ENCODE measurements at regions not wholly inside any gene's neighbourhood (a gene's known extent, or its start where the extent isn't known, plus 50 kb on each side); places are given as distances from the start of the nearest gene placed in this dataset.

DNA sequence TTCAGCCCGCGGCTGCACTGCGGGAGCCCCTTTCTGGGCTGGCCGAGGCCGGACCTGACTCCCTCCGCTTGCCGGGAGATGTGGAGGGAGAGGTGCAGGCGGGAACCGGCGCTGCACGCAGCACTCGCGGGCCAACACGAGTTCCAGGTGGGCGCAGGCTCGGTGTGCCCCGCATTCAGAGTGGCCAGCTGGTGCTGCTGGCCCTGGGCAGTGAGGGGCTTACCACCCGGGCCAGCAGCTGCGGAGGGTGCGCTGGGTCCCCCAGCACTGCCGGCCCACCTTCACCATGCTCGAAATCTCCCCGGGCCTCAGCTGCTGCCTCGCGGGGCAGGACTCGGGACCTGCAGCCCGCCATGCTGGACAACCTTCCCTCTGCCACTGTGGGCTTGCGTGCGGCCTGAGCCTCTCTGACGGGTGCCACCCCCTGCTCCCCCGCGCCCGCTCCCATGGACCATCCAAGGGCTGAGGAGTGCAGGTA lies 733.5 kb upstream of the CCDC54 start:
- DNase-seq = no peak
- Histone ChIP-seq H3K4me3 (no peak overlapping the region), H3K36me3 (no peaks in the 10 kb centered on the region), H3K4me1 (no peaks in the 10 kb centered on the region), H3K27ac (no peak overlapping the region), H3K9me3 (no peaks in the 10 kb centered on the region), H3K27me3 (no peaks in the 10 kb centered on the region)
- no peak for TF ChIP-seq POLR2A (IDR thresholded peaks at IDR 0.05)
- TF ChIP-seq, protein P1, sequence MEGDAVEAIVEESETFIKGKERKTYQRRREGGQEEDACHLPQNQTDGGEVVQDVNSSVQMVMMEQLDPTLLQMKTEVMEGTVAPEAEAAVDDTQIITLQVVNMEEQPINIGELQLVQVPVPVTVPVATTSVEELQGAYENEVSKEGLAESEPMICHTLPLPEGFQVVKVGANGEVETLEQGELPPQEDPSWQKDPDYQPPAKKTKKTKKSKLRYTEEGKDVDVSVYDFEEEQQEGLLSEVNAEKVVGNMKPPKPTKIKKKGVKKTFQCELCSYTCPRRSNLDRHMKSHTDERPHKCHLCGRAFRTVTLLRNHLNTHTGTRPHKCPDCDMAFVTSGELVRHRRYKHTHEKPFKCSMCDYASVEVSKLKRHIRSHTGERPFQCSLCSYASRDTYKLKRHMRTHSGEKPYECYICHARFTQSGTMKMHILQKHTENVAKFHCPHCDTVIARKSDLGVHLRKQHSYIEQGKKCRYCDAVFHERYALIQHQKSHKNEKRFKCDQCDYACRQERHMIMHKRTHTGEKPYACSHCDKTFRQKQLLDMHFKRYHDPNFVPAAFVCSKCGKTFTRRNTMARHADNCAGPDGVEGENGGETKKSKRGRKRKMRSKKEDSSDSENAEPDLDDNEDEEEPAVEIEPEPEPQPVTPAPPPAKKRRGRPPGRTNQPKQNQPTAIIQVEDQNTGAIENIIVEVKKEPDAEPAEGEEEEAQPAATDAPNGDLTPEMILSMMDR (IDR thresholded peaks at IDR 0.05) = no peak

DNA sequence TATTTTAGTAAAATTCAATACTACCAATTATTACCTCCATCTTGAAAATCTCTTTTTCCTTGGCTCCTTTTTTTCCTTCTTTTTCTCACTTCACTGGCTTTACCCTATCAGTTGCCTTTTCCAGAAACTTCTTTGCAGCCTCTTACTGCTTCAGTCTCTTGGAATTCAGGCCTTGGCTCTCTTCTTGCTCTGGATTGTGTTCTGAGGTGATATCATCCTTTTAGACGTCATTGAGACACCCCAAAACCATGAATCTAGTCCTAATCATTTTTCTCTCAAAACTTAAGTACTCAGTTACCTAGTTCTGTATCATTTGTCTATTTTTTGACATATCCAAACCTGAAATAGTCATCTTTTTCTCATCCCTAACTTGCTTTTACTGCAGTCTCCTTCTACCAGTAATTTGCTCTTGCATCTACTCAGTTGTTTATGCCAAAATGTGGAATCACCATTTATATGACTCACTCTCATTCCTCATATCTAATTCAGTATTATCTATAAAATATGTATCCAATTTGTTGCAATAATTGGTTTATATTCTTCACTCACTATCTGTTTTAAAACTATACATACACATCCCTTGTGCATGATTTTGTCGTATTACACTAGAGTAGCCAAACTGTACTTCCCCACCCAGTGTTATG lies 703.2 kb upstream of the CCDC54 start:
- TF ChIP-seq, protein P1 (IDR thresholded peaks at IDR 0.05) = no peak
- TF ChIP-seq POLR2A (IDR thresholded peaks at IDR 0.05) = no peak
- Histone ChIP-seq H3K27ac (no peak overlapping the region), H3K36me3 (no peaks in the 10 kb centered on the region)

DNA sequence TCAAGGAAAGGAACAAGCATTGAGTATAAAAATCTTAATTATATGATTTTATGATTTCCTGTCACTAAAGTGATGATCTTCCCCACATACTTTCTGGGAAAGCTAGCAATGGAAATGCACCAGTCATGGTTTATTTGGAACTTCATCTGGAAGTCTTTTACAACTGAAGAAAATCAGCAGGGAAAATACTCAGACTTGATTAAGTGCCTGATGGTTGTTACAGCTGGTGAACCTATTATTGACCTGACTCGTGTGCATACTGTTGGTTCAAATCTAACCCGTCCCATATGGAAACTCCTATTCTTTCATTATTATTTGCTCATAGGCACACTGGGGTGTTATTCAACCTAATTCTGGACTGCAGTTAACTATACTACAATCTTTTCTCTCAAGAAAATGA lies 701.8 kb upstream of the CCDC54 start:
- H3K4me3 ChIP-seq = no peak overlapping the region
- H3K27ac ChIP-seq = no peak overlapping the region
- no peaks in the 10 kb centered on the region for H3K9me3 ChIP-seq
- H3K4me1 ChIP-seq = no peaks in the 10 kb centered on the region
- no peaks in the 10 kb centered on the region for H3K36me3 ChIP-seq
- DNase-seq = no peak
- TF ChIP-seq POLR2A (IDR thresholded peaks at IDR 0.05) = no peak
- TF ChIP-seq, protein P1 (IDR thresholded peaks at IDR 0.05) = no peak
- H3K27me3 ChIP-seq = no peaks in the 10 kb centered on the region

More for the DNA sequence above, 703.2 kb upstream of the CCDC54 start:
- H3K27me3 ChIP-seq = no peaks in the 10 kb centered on the region
- H3K4me3 ChIP-seq = no peak overlapping the region
- no peaks in the 10 kb centered on the region for H3K4me1 ChIP-seq
- H3K9me3 ChIP-seq = no peaks in the 10 kb centered on the region
- no peak for DNase-seq

DNA sequence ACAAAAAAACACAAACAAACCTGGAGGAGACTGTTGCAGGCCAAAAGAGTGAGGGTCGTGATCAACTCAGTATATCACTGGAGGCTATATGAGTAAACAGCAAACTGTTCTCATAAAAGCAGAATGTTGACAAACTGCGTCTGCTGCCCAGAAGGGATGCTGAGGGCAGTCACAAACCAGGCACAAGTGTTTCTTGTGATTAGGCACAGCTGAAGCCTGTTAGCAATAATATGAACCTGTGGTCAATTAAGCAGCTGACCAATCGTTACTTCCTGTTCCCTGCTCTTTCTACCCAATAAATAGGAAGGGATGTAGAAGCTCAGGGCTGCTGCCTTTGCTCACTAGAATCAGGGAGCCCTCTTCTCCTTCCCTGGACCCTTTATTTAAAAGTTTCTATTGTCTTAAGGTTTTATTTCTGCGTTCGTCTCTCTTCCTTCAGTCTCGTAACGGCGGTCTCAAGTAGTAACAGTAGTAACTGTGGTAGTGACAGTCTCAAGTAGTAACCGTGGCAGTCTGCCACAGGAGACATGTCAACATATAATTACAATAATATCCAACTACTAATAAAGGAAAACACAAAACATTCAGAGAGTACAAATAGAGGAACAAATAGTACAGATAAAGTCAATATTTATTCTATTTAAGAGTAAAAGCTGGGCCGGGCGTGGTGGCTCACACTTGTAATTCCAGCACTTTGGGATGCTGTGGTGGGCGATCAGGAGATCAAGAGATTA lies 698.4 kb upstream of the CCDC54 start:
- Histone ChIP-seq H3K4me3 (no peak overlapping the region), H3K9me3 (no peaks in the 10 kb centered on the region), H3K36me3 (no peaks in the 10 kb centered on the region), H3K27ac (no peak overlapping the region), H3K27me3 (no peaks in the 10 kb centered on the region), H3K4me1 (no peaks in the 10 kb centered on the region)
- no peak for DNase-seq
- TF ChIP-seq, protein P1 (IDR thresholded peaks at IDR 0.05) = no peak
- TF ChIP-seq POLR2A (IDR thresholded peaks at IDR 0.05) = no peak

DNA sequence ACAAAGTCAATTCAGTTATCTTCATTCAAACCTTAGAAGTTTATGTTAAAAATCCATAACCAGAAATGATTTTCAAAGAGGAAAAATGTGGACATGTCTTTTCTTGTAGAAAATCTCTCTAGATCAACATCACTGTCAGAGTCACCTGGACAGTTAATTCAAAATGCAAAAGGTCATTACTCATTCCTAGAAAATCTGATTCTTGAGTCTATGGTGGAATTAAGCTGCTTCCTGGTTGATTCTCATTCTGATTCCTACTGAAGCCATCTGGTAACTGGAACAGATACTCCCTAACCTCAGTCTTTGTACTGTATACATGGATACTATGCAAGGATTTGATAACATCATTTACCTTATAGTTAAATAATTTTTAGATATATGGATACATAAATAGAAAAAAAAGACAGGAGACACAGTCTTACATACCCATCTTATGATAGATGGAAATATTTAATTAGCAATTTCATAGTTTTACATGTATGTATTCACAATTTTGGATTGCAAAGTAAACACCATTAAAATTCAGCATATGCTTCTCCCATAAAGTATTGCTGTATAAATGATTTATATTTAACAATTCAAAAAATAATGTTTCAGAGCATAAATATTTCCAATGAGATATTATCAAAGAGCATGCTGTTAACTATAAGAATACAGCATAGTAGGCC lies 693.2 kb upstream of the CCDC54 start:
- no peaks in the 10 kb centered on the region for H3K9me3 ChIP-seq
- H3K36me3 ChIP-seq = no peaks in the 10 kb centered on the region
- no peak overlapping the region for H3K27ac ChIP-seq
- DNase-seq = no peak
- TF ChIP-seq, protein P1 (IDR thresholded peaks at IDR 0.05) = no peak
- no peak for TF ChIP-seq POLR2A (IDR thresholded peaks at IDR 0.05)
- H3K4me3 ChIP-seq = no peak overlapping the region
- H3K27me3 ChIP-seq = no peaks in the 10 kb centered on the region
- no peaks in the 10 kb centered on the region for H3K4me1 ChIP-seq

Measured in Peyer's patch (tissue), 4 donors.